Activated gamma-delta T cell (primary cell): ENCODE measurements at regions not wholly inside any gene's neighbourhood (a gene's known extent, or its start where the extent isn't known, plus 50 kb on each side); places are given as distances from the start of the nearest gene placed in this dataset.
"Not testable (repeated sequence)": the region's sequence is repeated elsewhere in the genome, so short reads cannot be mapped to it uniquely, and the experiment has no call there.

ENCODE experiments used
- DNase-seq: peaks from one replicate; lab custom pipeline; 2025; lab: John Stamatoyannopoulos, UW

DNA sequence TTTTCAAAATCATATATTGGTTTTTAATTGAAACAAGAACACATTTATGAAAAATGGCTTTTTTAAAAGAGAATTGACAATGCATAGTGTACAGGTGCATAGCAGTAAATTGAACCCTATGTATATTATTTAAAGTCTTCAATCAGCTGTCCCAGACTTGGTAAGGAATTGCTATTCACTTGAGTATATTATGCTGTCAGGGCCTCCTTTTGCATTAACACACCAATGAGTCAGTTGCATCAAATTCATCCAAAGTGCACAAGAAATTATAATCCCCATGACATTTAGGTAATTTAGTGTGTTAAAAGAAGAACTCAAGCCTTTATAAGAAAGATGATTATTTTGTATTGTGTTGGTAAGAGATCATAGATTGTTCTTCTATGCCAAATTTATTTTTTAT is 748.8 kb upstream of the RIOK2 start:
- no peak for DNase-seq

DNA sequence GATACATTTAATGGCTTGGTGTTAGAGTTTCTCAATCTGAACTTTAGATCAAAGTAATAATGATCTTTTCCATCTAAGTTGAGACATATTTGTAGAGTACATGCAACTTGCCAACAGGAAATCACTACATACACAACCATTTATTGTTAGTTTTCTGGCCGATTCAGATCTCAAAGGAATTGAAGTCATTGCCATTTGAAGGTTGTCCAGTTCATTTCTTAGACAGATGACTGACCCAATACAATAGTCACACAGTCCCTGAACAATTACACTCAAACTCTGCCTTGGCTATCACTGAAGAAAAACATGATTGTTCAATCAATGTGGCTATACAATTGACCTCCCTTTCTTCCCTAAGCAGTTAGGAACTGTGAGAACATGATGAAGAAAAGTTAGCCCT is 753.2 kb upstream of the RIOK2 start:
- DNase-seq = no peak

DNA sequence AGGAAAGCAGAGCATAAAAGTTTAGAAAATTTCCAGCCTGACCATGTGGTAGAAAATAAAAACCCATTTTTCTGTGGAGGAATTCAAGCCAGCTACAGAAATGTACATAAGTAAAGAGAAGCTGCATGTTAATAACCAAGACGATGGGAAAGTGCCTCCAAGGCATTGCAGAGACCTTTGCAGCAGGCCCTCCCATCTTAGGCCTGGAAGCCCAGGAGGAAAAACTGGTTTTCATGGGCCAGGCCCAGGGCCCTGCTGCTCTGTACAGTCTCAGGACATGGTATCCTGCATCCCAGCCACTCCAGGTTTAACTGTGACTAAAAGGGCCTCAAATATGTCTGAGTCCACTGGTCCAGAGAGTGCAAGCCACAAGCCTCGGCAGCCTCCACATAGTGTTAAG is 754.8 kb upstream of the RIOK2 start:
- DNase-seq = no peak

DNA sequence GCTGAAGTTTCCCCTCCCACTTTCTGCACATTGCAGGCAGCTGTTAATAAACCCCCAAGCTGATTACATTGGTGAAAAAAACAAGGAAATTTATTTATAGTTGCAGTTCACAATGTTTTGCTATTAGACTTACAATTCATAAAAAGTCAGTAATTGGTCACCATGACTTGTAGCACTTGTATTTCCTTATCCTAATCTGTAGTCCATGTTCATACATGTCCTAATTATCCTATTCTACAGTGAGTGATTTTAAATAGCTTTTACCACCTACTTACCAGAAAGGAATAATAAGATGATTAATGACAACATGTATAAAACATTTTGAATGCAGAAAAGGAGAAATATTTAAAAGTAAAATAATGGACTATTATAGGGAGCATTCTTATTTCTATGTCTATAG is 760.0 kb upstream of the RIOK2 start:
- DNase-seq = no peak

DNA sequence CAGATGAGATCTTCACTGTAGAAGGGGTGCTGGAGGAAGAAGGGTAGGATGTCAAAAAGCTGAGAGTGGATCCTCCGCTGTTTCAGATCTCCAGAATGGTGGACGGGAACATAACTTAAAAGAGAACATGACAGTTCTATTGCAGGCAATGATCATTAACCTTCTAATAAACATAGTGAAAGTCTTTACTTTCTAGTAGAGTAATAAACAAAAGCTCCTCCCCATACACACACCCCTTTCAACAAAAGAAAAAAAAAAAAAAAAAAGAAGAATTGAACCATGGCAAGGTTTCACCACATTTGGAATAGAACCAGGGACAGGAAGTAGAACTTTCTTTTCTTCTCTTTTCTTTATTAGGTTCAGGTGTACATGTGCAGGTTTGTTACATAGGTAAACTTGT is 768.1 kb upstream of the RIOK2 start:
- no peak for DNase-seq

DNA sequence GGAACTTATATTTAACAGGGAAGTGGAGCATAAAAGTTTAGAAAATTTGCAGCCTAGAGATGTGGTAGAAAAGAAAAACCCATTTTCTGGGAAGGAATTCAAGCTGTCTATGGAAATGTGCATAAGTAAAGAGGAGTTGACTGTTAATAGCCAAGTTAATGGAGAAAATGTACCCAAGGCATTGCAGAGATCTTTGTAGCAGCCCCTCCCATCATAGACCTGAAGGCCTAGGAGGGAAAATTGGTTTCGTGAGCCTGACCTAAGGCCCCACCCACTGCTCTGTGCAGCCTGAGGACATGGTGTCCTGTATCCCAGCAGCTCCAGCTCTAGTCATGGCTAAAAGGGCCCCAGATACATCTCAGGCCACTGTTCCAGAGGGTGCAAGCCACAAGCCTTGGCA is 772.4 kb upstream of the RIOK2 start:
- no peak for DNase-seq

DNA sequence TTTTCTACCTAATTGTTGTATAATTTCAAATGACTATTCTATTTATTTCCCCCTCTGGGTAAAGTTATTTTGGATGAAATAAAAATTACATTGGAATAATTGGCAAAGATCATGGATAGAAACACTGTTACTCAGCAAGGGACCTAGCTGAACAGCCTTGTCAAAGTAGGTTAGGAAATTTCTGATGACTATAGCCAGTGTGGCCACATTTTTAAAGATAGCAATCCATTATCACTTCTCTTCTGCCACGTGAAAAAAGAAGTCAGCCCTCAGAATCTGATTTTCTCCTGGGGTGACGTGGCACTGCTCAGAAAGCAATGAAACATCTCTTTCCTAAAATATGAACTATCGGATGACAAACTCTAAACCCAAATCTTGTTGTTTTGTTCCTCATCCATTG is 784.2 kb upstream of the RIOK2 start:
- no peak for DNase-seq

DNA sequence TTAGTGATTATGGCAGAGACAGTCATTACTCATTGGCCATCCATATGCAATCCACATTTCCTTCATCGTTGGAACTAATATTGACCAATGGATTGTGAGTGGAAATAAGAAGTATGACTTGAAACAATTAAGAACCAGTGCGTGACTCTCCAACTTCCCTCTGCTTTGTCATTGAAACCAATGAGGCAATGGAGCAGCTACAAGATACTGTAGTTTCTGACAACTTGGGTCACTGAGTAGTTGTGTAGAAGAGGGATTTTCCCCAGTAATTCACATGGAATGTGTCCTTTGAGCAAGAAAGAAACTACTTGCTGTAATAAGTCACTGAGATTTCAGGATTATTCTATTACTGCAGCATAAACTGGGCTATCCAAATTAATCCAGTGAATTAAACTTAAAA is 785.3 kb upstream of the RIOK2 start:
- no peak for DNase-seq

DNA sequence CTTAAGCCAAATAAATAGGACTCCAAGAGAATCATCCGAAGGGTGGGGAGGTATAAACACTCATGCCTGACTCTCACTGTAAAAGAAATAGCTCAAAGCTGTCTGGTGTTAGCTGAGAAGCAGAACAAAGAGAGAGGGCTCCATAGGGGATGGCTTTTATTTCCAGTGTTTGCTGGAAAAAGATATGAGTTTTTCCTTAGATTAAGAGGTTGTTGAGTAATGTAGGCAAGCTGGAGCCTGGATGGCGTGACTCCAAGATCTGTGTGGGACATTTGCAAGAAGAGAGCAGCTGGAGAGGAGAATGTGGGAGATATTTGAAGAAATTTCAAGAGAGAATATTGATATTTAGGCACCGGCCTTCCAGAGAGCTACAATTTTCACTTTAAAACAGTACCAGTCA is 793.7 kb upstream of the RGMB start:
- no peak for DNase-seq

DNA sequence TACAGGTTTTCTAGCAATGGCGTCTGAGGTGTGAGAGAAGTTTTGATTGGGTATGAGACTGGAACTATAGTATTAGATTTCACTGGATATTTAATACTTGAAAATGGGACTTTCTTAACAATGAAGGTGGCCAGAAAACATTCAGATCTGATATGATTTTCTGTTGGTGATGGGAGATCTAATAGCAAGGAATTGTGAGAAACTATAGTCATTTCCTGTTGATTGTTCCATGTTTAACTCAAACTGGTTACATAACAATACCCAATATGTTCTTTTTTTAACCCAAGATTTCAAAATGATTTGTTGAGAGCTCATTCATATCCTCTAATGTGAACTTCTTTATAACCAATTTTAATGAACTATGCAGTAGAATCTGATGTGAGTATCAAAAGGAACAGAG is 793.2 kb upstream of the RGMB start:
- DNase-seq = no peak

DNA sequence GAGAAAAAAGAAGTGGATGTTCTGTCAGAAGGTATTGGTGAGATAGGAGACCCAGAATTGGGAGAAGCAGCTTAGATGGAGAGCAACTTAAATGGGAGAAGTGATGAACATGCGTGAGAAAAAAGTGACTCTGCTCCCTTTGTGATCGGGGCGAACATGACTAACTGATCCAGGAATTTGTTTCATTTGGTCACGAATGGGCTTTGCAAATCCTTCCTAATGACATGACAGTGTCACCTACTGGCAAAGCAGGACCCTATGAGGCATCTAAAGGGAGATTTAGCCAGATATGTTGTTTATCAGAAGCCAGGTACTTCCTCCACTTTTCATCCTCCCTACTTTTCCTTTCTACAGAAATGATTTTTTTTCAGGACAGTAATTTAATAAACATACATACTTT is 787.4 kb upstream of the RGMB start:
- no peak for DNase-seq

DNA sequence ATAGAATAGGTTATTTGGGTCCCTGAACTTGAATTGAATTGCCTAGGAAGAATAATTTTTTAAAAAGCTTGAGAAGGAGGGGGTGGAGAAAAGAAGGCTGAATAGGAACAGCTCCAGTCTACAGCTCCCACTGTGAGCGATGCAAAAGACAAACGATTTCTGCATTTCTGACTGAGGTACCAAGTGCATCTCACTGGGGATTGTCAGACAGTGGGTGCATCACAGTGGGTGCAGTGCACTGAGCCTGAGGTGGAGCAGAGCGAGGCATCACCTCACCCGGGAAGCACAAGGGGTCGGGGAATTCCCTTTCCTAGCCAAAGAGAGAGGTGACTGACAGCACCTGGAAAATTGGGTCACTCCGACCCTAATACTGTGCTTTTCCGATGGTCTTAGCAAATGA is 782.2 kb upstream of the RGMB start:
- DNase-seq = no peak

DNA sequence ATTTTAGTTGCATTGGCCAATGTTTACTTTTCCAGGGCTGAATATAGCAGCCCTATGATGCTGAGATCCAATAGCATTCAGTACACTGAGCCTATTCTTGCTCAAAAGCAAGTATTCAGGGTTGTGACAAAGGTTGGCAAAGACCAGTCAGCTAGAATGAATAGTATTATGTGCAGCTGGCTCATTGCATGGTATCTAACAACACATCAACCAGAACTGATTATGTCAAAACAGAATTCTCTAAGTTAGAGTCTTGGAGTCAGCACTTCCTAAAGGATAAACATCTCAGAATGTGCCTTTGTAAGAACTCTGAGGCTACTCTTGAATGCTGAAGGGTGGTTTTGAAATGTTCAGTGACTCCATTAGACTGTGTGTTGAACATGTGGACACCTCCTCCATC is 774.5 kb upstream of the RGMB start:
- no peak for DNase-seq

DNA sequence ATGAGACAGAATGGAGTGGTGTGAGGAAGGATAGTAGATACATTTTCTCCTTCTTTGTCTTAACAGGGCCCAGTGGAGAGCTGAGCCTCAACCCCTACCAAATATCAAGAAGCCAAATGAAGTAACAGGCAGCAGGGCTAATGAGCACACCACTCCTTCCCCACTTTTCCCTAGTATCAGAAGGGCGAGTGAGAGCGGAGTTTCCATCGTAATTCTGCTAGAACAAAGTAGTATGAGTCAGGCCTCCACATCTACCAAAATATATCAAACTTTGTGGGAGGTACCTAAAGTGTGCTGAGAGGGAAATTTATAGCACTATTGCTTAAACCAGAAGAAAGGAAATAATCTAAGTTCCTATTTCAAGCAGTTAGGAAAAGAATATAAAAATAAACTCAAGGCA is 769.0 kb upstream of the RGMB start:
- DNase-seq = no peak

DNA sequence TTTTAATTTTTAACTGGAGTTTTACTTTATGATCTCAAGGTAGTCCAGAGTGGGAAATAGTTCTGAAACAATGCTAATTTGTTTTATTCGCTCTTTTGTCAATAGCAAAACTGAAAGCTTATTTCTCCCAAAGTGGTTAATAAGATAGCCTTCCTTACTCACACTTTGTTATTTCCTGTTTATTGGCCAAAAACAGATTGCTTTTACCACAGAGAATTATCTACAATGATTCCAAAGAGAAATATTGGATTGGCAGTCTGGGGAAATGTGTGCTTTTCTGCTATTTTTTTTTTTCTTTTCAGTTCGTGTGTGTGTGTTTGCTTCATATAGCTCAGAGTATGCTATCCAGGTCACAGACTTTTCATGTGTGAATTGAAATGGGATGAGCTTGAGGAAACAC is 756.7 kb upstream of the RGMB start:
- DNase-seq = no peak

DNA sequence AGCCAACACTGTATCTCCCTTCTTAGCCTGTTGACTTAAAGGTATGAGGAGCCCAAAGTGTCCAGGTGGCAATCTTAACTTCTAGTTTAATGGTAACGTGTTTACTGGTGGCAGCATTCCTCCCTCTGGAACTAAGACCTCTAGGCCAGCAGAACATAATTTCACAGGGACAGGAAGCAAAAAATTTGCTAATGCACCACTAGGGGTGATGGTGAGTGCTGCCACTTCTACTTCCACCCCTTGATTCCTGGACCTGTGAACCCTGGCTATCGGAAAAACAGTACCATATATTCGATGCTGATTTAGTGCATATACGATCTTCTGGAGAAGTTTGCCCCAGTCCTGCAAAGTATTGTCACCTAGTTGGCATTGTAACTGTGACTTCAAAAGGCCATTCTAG is 743.2 kb upstream of the RGMB start:
- not testable (repeated sequence) for DNase-seq

DNA sequence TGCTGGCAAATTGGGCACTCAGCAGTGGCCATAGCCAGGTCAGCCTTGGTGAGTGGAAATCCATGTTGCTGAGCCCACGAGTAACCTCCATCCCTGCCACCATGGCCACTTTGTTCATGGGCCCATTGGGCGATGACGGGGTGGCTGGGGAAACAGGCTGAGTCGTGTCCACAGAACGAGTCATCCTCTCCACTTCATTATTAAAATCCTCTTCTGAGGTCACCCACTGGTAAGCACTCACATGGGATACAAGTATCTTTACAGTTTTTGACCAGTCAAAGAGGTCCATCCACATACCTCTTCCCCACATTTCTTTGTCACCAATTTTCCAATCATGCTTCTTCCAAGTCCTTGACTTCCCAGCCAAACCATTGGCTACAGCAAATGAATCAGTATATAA is 742.4 kb upstream of the RGMB start:
- DNase-seq = not testable (repeated sequence)

DNA sequence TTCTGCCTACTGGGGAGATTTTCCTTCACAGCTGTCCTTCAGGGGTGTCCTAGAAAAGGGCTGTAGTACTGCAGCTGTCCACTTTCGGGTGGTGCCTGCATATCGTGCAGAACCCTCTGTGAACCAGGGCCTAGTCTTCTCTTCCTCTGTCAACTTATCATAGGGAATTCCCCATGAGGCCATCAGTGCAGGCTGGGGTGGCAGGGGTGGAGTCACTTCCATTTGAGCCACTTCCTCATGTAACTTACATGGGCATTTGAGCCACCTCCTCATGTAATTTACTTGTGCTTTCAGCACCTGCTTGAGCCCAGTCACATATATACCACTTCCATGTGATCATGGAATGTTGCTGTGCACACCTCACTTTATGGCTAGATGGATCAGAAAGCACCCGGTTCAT is 742.0 kb upstream of the RGMB start:
- DNase-seq = no peak

DNA sequence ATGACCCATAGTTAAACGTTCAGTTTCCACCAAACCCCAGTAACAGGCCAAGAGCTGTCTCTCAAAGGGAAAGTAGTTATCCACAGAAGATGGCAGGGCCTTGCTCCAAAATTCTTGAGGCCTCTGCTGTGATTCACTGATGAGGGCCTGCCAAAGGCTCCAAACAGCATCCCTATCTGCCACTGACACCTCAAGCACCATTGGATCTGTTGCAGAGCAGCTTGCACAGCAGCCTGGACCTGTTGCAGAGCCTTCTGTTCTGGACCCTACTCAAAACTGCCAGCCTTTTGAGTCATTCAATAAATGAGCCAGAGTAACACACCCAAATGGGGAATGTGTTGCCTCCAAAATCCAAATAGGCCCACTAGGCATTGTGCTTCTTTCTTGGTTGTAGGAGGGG is 741.5 kb upstream of the RGMB start:
- no peak for DNase-seq

DNA sequence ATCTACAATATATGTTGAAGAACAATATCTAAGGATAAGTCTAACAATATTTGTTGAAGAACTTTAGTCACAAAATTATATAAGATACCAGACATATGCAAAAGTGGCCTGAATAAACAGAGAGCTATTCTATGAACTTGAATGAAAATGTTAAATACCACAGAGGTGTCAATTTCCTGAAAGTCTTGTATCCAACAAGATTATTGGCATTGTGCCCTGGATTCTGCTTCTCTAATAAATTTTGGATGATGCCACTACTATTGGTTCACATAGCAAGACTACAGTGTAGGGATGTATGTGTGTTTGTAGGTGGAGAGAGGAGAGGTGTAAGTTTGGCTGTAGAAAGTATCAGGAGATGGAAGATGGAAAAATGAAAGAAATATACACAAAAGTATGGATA is 731.8 kb upstream of the RGMB start:
- DNase-seq = no peak

DNA sequence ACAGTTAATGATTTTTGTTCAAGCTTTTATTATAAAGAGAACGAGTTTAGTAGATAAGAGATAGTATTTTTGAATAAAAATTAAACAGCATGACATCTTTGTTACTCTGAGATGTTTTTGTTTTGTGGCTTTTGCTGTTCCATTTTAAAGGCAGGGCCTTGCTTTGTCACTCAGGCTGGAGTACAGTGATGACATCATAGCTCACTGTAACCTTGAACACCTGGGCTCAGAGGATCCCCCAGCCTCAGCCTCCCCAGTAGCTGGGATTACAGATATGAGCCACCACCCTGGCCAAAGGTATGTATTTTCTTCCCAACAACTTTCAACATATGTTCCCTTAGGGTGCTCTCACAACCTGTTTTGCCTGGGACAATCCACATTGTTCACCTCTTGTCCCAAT is 730.9 kb upstream of the RGMB start:
- DNase-seq = no peak

DNA sequence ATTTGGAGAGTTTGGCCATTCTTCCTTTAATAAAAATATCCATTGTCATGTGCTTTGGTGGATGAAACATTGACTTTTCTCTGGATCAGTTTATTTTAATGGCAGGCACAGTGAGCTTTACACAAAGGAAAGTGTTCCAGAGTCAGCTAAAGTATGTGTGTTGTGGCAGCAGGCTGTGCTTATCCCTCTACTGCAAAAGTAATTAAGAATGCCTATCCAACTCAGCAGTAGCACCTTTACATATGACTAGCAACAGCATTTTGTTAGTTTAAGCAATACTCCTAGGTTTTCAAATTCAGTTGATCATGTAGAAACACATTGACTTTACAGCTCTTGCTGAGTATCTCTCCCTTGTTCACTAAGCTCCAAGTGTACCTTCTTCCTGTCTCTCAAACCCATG is 730.5 kb upstream of the RGMB start:
- no peak for DNase-seq

DNA sequence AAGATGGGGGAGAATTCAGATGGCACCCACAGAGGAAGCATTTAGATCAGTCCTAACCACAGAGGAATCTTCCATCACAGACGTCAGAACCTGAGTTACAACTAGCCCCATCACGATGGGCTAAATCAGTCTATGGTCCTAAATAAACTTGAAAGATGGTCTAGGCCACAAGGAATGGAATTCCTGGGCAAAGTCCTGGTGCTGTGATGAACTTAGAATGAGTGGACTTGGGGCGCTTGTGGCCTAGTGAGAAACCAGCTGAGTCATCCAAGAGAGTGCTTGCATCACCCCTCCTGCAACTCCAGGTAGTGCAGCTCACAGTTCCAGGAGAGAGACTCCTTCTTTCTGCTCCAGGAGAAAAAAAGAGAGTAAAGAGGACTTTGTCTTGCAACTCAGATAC is 722.9 kb upstream of the RGMB start:
- DNase-seq = no peak

DNA sequence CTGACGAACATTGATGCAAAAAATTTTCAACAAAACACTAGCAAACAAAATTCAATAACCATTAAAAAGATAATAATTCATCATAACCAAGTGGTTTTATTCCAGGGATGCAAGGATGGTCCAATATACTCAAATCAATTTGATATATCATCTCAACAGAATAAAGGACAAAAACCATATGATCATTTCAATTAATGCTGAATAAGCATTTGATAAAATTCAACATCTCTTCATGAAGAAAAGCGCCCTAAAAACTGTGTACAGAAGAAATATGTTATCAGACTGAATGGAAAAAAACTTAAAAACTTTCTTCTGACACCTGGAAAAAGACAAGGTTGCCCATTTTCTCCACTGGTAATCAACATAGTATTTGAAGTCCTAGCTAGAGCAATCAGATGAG is 720.3 kb upstream of the RGMB start:
- no peak for DNase-seq

DNA sequence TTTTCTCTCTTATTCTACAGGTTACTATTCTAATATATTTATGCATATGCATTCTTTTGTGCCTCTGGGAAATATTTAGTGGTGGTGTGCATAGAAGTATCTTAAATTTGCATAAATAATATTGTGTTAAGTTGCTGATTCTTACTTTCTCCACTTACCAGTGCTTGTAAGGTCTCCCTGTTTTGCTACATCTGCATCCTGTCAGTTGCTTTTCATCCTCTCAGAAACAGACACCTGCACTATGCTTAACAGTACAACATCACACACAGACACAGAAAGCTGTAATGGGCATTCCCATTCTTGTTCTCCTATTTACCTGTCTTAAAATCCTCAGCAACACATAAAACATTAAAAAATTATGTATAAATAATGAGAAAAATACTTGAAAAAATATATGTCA is 713.3 kb upstream of the RGMB start:
- DNase-seq = no peak
